GM23338 (cell line): ENCODE measurements at regions not wholly inside any gene's neighbourhood (a gene's known extent, or its start where the extent isn't known, plus 50 kb on each side); places are given as distances from the start of the nearest gene placed in this dataset.

Experiments used
- ATAC-seq: fragments of 200-7000 bp; cut with Tn5 transposase; 3 replicates; pipeline ENCODE4 v1.9.1; 2020
- DNase-seq: peaks from one replicate; pipeline ENCODE4 v3.0.0-alpha.2; 2015; ENCODE audit warnings: low spot score
- H2AFZ ChIP-seq: fragments of 200-600 bp; sonication (generic); 2 replicates; pipeline ENCODE4 v1.8.0; 2016; ENCODE audit warnings: antibody characterized with exemption, mild to moderate bottlenecking, moderate library complexity
- H3F3A ChIP-seq: fragments of 200-600 bp; sonication (generic); replicated peaks from 2 replicates; pipeline ENCODE4 v1.8.0; 2017; ENCODE audit warnings: antibody characterized with exemption, mixed run types, low read depth
- H3K27ac ChIP-seq: fragments of 200-600 bp; sonication (generic); 2 replicates; pipeline ENCODE4 v1.6.1; 2016; ENCODE audit warnings: low read depth
- H3K27me3 ChIP-seq: fragments of 200-600 bp; sonication (generic); 2 replicates; pipeline ENCODE4 v1.8.0; 2016; ENCODE audit warnings: mild to moderate bottlenecking, mixed run types, moderate library complexity; ENCODE audit not compliant: insufficient read depth
- H3K36me3 ChIP-seq: fragments of 200-600 bp; sonication (generic); 2 replicates; pipeline ENCODE4 v1.8.0; 2016; ENCODE audit warnings: mild to moderate bottlenecking; ENCODE audit not compliant: insufficient read depth
- H3K4me1 ChIP-seq: fragments of 200-600 bp; sonication (generic); 2 replicates; pipeline ENCODE4 v1.8.0; 2016; ENCODE audit warnings: mild to moderate bottlenecking, moderate library complexity; ENCODE audit not compliant: insufficient read depth
- H3K4me2 ChIP-seq: fragments of 200-600 bp; sonication (generic); 2 replicates; pipeline ENCODE4 v1.7.1; 2017; ENCODE audit warnings: mixed run types
- H3K4me3 ChIP-seq: fragments of 200-600 bp; sonication (generic); 2 replicates; pipeline ENCODE4 v1.6.1; 2016; ENCODE audit warnings: mixed run types
- H3K79me2 ChIP-seq: fragments of 200-600 bp; sonication (generic); replicated peaks from 2 replicates; pipeline ENCODE4 v1.8.0; 2017; ENCODE audit warnings: mild to moderate bottlenecking; ENCODE audit not compliant: insufficient read depth
- H3K9me2 ChIP-seq: fragments of 200-600 bp; sonication (generic); 2 replicates; pipeline ENCODE4 v1.8.0; 2017; ENCODE audit not compliant: insufficient read depth
- H4K20me1 ChIP-seq: fragments of 200-600 bp; sonication (generic); replicated peaks from 2 replicates; pipeline ENCODE4 v1.8.0; 2017; ENCODE audit warnings: mild to moderate bottlenecking; ENCODE audit not compliant: insufficient read depth
- H3K27ac Mint-ChIP-seq: 2 replicates; pipeline ENCODE4 v1.8.0; 2020; ENCODE audit warnings: inconsistent platforms, mild to moderate bottlenecking, moderate library complexity, mixed read lengths
- H3K27me3 Mint-ChIP-seq: 3 replicates; pipeline ENCODE4 v1.8.0; 2022; ENCODE audit warnings: low read depth, mild to moderate bottlenecking, moderate library complexity, mixed read lengths, inconsistent platforms; ENCODE audit not compliant: insufficient read depth, poor library complexity
- H3K36me3 Mint-ChIP-seq: 3 replicates; pipeline ENCODE4 v1.8.0; 2021; ENCODE audit warnings: low read depth, mild to moderate bottlenecking, inconsistent platforms, moderate library complexity, mixed read lengths
- H3K4me1 Mint-ChIP-seq: 3 replicates; pipeline ENCODE4 v1.8.0; 2020; ENCODE audit warnings: mild to moderate bottlenecking, inconsistent platforms, mixed read lengths
- H3K4me3 Mint-ChIP-seq: 3 replicates; pipeline ENCODE4 v1.8.0; 2021; ENCODE audit warnings: moderate library complexity, mild to moderate bottlenecking, inconsistent platforms, mixed read lengths
- H3K9me3 Mint-ChIP-seq: 3 replicates; pipeline ENCODE4 v1.8.0; 2020; ENCODE audit warnings: moderate library complexity, mild to moderate bottlenecking, inconsistent platforms, mixed read lengths
- CREB1 ChIP-seq: fragments of 250-450 bp; sonication (Bioruptor Pico); IDR thresholded peaks from 2 replicates; pipeline ENCODE4 v1.5.0; 2020; ENCODE audit warnings: low read depth, mild to moderate bottlenecking, moderate library complexity
- CTCF ChIP-seq, 2 experiments: fragments of 200-600 bp in 1 of 2; sonication (generic) in 1 of 2; conservative IDR thresholded peaks; 2 replicates each; pipeline versions ENCODE4 v1.5.1 to v1.6.1; 2016 to 2017; ENCODE audit warnings: antibody characterized with exemption in 2 of 2, low read depth in 2 of 2, mild to moderate bottlenecking in 2 of 2, moderate library complexity in 1 of 2
- ETS1 ChIP-seq: IDR thresholded peaks from 2 replicates; pipeline ENCODE4 v1.6.1; 2016; ENCODE audit warnings: antibody characterized with exemption
- EZH2phosphoT487 ChIP-seq: fragments of 200-600 bp; sonication (generic); IDR thresholded peaks from one replicate; pipeline ENCODE4 v1.8.1; 2018; ENCODE audit warnings: antibody characterized with exemption; ENCODE audit not compliant: unreplicated experiment
- JUNB ChIP-seq: IDR thresholded peaks from one replicate; pipeline ENCODE4 v1.6.1; 2016; ENCODE audit warnings: antibody characterized with exemption; ENCODE audit not compliant: unreplicated experiment
- NANOG ChIP-seq: IDR thresholded peaks from 2 replicates; pipeline ENCODE4 v1.6.1; 2016; ENCODE audit warnings: antibody characterized with exemption, borderline replicate concordance
- POLR2AphosphoS5 ChIP-seq: IDR thresholded peaks from 2 replicates; pipeline ENCODE4 v1.6.1; 2016; ENCODE audit warnings: antibody characterized with exemption, low read depth
- STAT1 ChIP-seq: IDR thresholded peaks from one replicate; pipeline ENCODE4 v1.6.1; 2016; ENCODE audit warnings: antibody characterized with exemption; ENCODE audit not compliant: unreplicated experiment
- ZNF114 ChIP-seq: fragments of 250-450 bp; sonication (Bioruptor Pico); IDR thresholded peaks from 2 replicates; pipeline ENCODE4 v1.5.0; 2020; ENCODE audit warnings: mild to moderate bottlenecking, moderate library complexity
- ZNF331 ChIP-seq: fragments of 250-450 bp; sonication (Bioruptor Pico); IDR thresholded peaks from 2 replicates; pipeline ENCODE4 v1.5.0; 2020; ENCODE audit warnings: low read depth, mild to moderate bottlenecking, moderate library complexity
- TF ChIP-seq, protein P1 (sequence below): IDR thresholded peaks from one replicate; pipeline ENCODE4 v1.6.1; 2018; ENCODE audit warnings: antibody characterized with exemption; ENCODE audit not compliant: unreplicated experiment
- TF ChIP-seq, protein P2 (sequence below): fragments of 250-450 bp; sonication (Bioruptor Pico); IDR thresholded peaks from 2 replicates; pipeline ENCODE4 v1.5.0; 2020; ENCODE audit warnings: mild to moderate bottlenecking, moderate library complexity

DNA sequence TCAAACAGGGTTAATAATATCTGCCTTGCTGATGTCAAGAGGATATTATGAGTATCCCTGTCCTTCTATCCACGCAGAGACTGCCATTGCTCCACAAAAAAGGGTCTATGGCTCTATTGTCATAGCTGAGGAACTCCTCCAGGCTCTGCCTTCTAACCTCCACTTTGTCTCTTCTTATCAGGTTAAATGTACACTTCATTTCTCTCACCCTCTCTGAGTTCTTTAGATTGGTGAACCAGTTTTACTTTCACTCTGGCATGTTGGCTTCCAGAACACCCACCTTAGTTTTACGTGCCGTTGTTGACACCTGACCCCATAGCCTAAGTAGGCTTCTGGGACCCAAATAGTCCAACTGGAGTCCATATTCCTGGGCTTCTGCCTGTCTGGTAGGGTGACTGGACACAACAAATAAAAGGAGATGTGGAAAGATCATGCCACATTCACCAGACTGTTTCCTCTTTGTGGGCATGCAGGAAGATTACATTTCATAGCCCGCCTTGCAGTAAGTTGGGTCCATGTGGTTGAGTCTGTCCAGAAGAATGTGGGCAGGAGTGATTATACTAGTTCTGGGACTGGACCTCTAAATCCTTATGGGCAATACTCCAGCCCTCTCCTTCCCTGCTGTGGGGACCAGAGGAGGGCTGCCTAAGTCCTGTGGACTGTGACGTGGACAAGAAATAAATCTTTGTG is 350.4 kb upstream of the CLINT1 start (continued):
- no peak for TF ChIP-seq CTCF (conservative IDR thresholded peaks at IDR 0.05; ENCODE audit: low read depth in 2 of 2)

- Histone ChIP-seq H3K9me2 (0 out of 2 replicates have a peak, but pooled peaks cover 4% of the 10 kb centered on the region), H3K27ac (no peak overlapping the region), H2AFZ (no peak overlapping the region), H3K36me3 (no peaks in the 10 kb centered on the region), H3F3A (no peaks in the 10 kb centered on the region), H3K4me2 (no peak overlapping the region), H3K4me1 (no peaks in the 10 kb centered on the region), H3K4me3 (no peak overlapping the region), H4K20me1 (no peaks in the 10 kb centered on the region), H3K79me2 (no peaks in the 10 kb centered on the region), H3K27me3 (no peaks in the 10 kb centered on the region)
- H3K4me1 Mint-ChIP-seq: peaks cover 7% of the 10 kb centered on the region; the same call in 1 of the 3 replicates
- ATAC-seq (no peak), DNase-seq (no peak)
- H3K36me3 Mint-ChIP-seq: no peaks in the 10 kb centered on the region
- no peak overlapping the region for H3K27ac Mint-ChIP-seq
- peaks cover 2% of the 10 kb centered on the region for H3K27me3 Mint-ChIP-seq
- H3K9me3 Mint-ChIP-seq: no peaks in the 10 kb centered on the region
- no peak overlapping the region for H3K4me3 Mint-ChIP-seq
- TF ChIP-seq NANOG (no peak), CREB1 (CRISPR knock-in tag) (no peak), ZNF331 (CRISPR knock-in tag) (no peak), JUNB (no peak), EZH2phosphoT487 (no peak), ETS1 (no peak), ZNF114 (CRISPR knock-in tag) (no peak), STAT1 (no peak), POLR2AphosphoS5 (no peak)
- TF ChIP-seq, protein P1, sequence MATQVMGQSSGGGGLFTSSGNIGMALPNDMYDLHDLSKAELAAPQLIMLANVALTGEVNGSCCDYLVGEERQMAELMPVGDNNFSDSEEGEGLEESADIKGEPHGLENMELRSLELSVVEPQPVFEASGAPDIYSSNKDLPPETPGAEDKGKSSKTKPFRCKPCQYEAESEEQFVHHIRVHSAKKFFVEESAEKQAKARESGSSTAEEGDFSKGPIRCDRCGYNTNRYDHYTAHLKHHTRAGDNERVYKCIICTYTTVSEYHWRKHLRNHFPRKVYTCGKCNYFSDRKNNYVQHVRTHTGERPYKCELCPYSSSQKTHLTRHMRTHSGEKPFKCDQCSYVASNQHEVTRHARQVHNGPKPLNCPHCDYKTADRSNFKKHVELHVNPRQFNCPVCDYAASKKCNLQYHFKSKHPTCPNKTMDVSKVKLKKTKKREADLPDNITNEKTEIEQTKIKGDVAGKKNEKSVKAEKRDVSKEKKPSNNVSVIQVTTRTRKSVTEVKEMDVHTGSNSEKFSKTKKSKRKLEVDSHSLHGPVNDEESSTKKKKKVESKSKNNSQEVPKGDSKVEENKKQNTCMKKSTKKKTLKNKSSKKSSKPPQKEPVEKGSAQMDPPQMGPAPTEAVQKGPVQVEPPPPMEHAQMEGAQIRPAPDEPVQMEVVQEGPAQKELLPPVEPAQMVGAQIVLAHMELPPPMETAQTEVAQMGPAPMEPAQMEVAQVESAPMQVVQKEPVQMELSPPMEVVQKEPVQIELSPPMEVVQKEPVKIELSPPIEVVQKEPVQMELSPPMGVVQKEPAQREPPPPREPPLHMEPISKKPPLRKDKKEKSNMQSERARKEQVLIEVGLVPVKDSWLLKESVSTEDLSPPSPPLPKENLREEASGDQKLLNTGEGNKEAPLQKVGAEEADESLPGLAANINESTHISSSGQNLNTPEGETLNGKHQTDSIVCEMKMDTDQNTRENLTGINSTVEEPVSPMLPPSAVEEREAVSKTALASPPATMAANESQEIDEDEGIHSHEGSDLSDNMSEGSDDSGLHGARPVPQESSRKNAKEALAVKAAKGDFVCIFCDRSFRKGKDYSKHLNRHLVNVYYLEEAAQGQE: no peak
- TF ChIP-seq, protein P2, sequence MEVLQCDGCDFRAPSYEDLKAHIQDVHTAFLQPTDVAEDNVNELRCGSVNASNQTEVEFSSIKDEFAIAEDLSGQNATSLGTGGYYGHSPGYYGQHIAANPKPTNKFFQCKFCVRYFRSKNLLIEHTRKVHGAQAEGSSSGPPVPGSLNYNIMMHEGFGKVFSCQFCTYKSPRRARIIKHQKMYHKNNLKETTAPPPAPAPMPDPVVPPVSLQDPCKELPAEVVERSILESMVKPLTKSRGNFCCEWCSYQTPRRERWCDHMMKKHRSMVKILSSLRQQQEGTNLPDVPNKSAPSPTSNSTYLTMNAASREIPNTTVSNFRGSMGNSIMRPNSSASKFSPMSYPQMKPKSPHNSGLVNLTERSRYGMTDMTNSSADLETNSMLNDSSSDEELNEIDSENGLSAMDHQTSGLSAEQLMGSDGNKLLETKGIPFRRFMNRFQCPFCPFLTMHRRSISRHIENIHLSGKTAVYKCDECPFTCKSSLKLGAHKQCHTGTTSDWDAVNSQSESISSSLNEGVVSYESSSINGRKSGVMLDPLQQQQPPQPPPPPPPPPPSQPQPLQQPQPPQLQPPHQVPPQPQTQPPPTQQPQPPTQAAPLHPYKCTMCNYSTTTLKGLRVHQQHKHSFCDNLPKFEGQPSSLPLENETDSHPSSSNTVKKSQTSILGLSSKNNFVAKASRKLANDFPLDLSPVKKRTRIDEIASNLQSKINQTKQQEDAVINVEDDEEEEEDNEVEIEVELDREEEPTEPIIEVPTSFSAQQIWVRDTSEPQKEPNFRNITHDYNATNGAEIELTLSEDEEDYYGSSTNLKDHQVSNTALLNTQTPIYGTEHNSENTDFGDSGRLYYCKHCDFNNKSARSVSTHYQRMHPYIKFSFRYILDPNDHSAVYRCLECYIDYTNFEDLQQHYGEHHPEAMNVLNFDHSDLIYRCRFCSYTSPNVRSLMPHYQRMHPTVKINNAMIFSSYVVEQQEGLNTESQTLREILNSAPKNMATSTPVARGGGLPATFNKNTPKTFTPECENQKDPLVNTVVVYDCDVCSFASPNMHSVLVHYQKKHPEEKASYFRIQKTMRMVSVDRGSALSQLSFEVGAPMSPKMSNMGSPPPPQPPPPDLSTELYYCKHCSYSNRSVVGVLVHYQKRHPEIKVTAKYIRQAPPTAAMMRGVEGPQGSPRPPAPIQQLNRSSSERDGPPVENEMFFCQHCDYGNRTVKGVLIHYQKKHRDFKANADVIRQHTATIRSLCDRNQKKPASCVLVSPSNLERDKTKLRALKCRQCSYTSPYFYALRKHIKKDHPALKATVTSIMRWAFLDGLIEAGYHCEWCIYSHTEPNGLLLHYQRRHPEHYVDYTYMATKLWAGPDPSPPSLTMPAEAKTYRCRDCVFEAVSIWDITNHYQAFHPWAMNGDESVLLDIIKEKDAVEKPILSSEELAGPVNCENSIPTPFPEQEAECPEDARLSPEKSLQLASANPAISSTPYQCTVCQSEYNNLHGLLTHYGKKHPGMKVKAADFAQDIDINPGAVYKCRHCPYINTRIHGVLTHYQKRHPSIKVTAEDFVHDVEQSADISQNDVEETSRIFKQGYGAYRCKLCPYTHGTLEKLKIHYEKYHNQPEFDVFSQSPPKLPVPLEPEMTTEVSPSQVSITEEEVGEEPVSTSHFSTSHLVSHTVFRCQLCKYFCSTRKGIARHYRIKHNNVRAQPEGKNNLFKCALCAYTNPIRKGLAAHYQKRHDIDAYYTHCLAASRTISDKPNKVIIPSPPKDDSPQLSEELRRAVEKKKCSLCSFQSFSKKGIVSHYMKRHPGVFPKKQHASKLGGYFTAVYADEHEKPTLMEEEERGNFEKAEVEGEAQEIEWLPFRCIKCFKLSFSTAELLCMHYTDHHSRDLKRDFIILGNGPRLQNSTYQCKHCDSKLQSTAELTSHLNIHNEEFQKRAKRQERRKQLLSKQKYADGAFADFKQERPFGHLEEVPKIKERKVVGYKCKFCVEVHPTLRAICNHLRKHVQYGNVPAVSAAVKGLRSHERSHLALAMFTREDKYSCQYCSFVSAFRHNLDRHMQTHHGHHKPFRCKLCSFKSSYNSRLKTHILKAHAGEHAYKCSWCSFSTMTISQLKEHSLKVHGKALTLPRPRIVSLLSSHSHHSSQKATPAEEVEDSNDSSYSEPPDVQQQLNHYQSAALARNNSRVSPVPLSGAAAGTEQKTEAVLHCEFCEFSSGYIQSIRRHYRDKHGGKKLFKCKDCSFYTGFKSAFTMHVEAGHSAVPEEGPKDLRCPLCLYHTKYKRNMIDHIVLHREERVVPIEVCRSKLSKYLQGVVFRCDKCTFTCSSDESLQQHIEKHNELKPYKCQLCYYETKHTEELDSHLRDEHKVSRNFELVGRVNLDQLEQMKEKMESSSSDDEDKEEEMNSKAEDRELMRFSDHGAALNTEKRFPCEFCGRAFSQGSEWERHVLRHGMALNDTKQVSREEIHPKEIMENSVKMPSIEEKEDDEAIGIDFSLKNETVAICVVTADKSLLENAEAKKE: no peak
Measured at GRCh38 chr5:158207733-158208132, 348.8 kb upstream of the CLINT1 start.
